IMR-90 (cell line): ENCODE measurements at regions not wholly inside any gene's neighbourhood (a gene's known extent, or its start where the extent isn't known, plus 50 kb on each side); places are given as distances from the start of the nearest gene placed in this dataset.

Source experiments
- ATAC-seq: fragments of 200-7000 bp; cut with Tn5 transposase; 2 replicates; pipeline ENCODE4 v1.9.1; 2020; ENCODE audit warnings: low read depth, mild to moderate bottlenecking, moderate library complexity
- BruUV-seq: library from RNA; stranded (reverse); fragments of 400-500 nt; replicated peaks from 2 replicates; lab custom pipeline; 2021; lab: Mats Ljungman, UMichigan
- CTCF ChIA-PET: fragments of 300-600 bp; formaldehyde crosslinking; extraction: SDS; loops from one replicate; lab custom pipeline; 2021; ENCODE audit warnings: antibody characterized with exemption; lab: Yijun Ruan, JAX
- POLR2A ChIA-PET: fragments of 300-600 bp; sonication (Branson Sonifier 250); formaldehyde crosslinking; loops from one replicate; lab custom pipeline; 2022; ENCODE audit warnings: antibody characterized with exemption; ENCODE audit not compliant: unreplicated experiment; lab: Charles Lee
- DNase-seq: peaks from one replicate; pipeline ENCODE4 v3.0.0; 2013
- H2AFZ ChIP-seq: replicated peaks from 2 replicates; pipeline ENCODE3; 2013; ENCODE audit warnings: low read length, mild to moderate bottlenecking; ENCODE audit not compliant: poor library complexity
- H2AK5ac ChIP-seq: 2 replicates; pipeline ENCODE4 v1.6.1; 2013; ENCODE audit warnings: low read depth, low read length, inconsistent platforms
- H2AK9ac ChIP-seq: replicated peaks from 2 replicates; pipeline ENCODE3; 2013; ENCODE audit warnings: mild to moderate bottlenecking, low read depth, low read length, moderate library complexity; ENCODE audit not compliant: poor library complexity
- H2BK120ac ChIP-seq: 2 replicates; pipeline ENCODE4 v1.6.1; 2013; ENCODE audit warnings: low read depth, low read length, inconsistent platforms
- H2BK15ac ChIP-seq: 3 replicates; pipeline ENCODE4 v1.6.1; 2013; ENCODE audit warnings: low read depth, low read length, inconsistent platforms
- H2BK20ac ChIP-seq: 2 replicates; pipeline ENCODE4 v1.6.1; 2013; ENCODE audit warnings: low read depth, mild to moderate bottlenecking, inconsistent platforms, low read length, moderate library complexity
- H2BK5ac ChIP-seq: 2 replicates; pipeline ENCODE4 v1.6.1; 2013; ENCODE audit warnings: mild to moderate bottlenecking, low read depth, low read length, inconsistent platforms; ENCODE audit not compliant: poor library complexity, severe bottlenecking
- H3K14ac ChIP-seq: replicated peaks from 2 replicates; pipeline ENCODE4 v1.6.1; 2013; ENCODE audit warnings: low read depth, low read length, inconsistent platforms
- H3K18ac ChIP-seq: 2 replicates; pipeline ENCODE4 v1.6.1; 2013; ENCODE audit warnings: low read depth, low read length, control low read depth
- H3K23ac ChIP-seq: 2 replicates; pipeline ENCODE4 v1.6.1; 2013; ENCODE audit warnings: low read depth, low read length, inconsistent platforms
- H3K27ac ChIP-seq: 2 replicates; pipeline ENCODE4 v1.5.1; 2013; ENCODE audit warnings: mild to moderate bottlenecking, control low read depth, low read length; ENCODE audit not compliant: insufficient read depth
- H3K27me3 ChIP-seq: 2 replicates; pipeline ENCODE4 v1.6.1; 2013; ENCODE audit warnings: low read length; ENCODE audit not compliant: control insufficient read depth, insufficient read depth
- H3K36me3 ChIP-seq: 2 replicates; pipeline ENCODE4 v1.6.1; 2013; ENCODE audit warnings: low read length, mixed read lengths; ENCODE audit not compliant: control insufficient read depth, insufficient read depth
- H3K4ac ChIP-seq: 2 replicates; pipeline ENCODE4 v1.6.1; 2013; ENCODE audit warnings: low read depth, low read length, inconsistent platforms
- H3K4me1 ChIP-seq: 2 replicates; pipeline ENCODE4 v1.6.1; 2013; ENCODE audit warnings: low read length, mixed read lengths; ENCODE audit not compliant: control insufficient read depth, insufficient read depth
- H3K4me2 ChIP-seq: 2 replicates; pipeline ENCODE4 v1.6.1; 2013; ENCODE audit warnings: low read depth, mild to moderate bottlenecking, control low read depth, low read length, moderate library complexity
- H3K4me3 ChIP-seq: 2 replicates; pipeline ENCODE4 v1.5.1; 2013; ENCODE audit warnings: low read depth, mild to moderate bottlenecking, control low read depth, low read length, moderate library complexity; ENCODE audit not compliant: insufficient read depth
- H3K56ac ChIP-seq: 2 replicates; pipeline ENCODE4 v1.6.1; 2013; ENCODE audit warnings: low read length, inconsistent platforms; ENCODE audit not compliant: insufficient read depth; ENCODE audit errors: extremely low read depth
- H3K79me1 ChIP-seq, 2 experiments: 2 replicates each; pipeline ENCODE4 v1.6.1; 2013; ENCODE audit warnings: low read length in 2 of 2, inconsistent platforms in 1 of 2, low read depth in 1 of 2
- H3K9ac ChIP-seq: 2 replicates; pipeline ENCODE4 v1.6.1; 2013; ENCODE audit warnings: low read depth, low read length, control low read depth
- H3K9me1 ChIP-seq: 2 replicates; pipeline ENCODE4 v1.6.1; 2013; ENCODE audit warnings: low read length, inconsistent platforms; ENCODE audit not compliant: insufficient read depth
- H3K9me3 ChIP-seq: 2 replicates; pipeline ENCODE4 v1.6.1; 2013; ENCODE audit warnings: low read length; ENCODE audit not compliant: control insufficient read depth, insufficient read depth
- H4K20me1 ChIP-seq: 2 replicates; pipeline ENCODE4 v1.6.1; 2013; ENCODE audit warnings: low read length, inconsistent platforms; ENCODE audit not compliant: insufficient read depth
- H4K5ac ChIP-seq: 2 replicates; pipeline ENCODE4 v1.6.1; 2013; ENCODE audit warnings: mild to moderate bottlenecking, low read depth, low read length, control low read depth
- H4K8ac ChIP-seq, 2 experiments: 2 replicates each; pipeline ENCODE4 v1.6.1; 2013; ENCODE audit warnings: low read depth in 2 of 2, low read length in 2 of 2, control low read depth in 1 of 2, inconsistent platforms in 1 of 2
- H4K91ac ChIP-seq: 2 replicates; pipeline ENCODE4 v1.6.1; 2013; ENCODE audit warnings: low read depth, low read length, inconsistent platforms; ENCODE audit not compliant: insufficient read depth
- BHLHE40 ChIP-seq: fragments of 150-350 bp; IDR thresholded peaks from 2 replicates; pipeline ENCODE4 v1.6.1; 2016; ENCODE audit warnings: mild to moderate bottlenecking, low read depth, low read length
- MAFK ChIP-seq: IDR thresholded peaks from 2 replicates; pipeline ENCODE4 v1.6.1; 2012; ENCODE audit warnings: low read depth, low read length, improper control_type of control experiment
- MAZ ChIP-seq: IDR thresholded peaks from 2 replicates; pipeline ENCODE4 v1.6.1; 2012; ENCODE audit warnings: low read depth, mild to moderate bottlenecking, low read length, improper control_type of control experiment, moderate library complexity, borderline replicate concordance
- POLR2A ChIP-seq: IDR thresholded peaks from 2 replicates; pipeline ENCODE4 v1.6.1; 2012; ENCODE audit warnings: mild to moderate bottlenecking, low read depth, low read length
- RAD21 ChIP-seq: IDR thresholded peaks from 2 replicates; pipeline ENCODE4 v1.6.1; 2012; ENCODE audit warnings: low read length, improper control_type of control experiment
- RCOR1 ChIP-seq: IDR thresholded peaks from 2 replicates; pipeline ENCODE4 v1.6.1; 2012; ENCODE audit warnings: mild to moderate bottlenecking, low read length, improper control_type of control experiment; ENCODE audit not compliant: insufficient replicate concordance
- RFX5 ChIP-seq: IDR thresholded peaks from 2 replicates; pipeline ENCODE4 v1.8.0; 2012; ENCODE audit warnings: low read depth, mild to moderate bottlenecking, low read length, moderate library complexity
- SMC3 ChIP-seq: fragments of 150-350 bp; IDR thresholded peaks from 2 replicates; pipeline ENCODE4 v1.6.1; 2016; ENCODE audit warnings: low read depth, mild to moderate bottlenecking, antibody characterized with exemption, low read length, moderate library complexity
- WGBS, 2 experiments: methylation state at CpG; one replicate each; pipeline versions ENCODE4 v1.1.5 to v1.1.7; 2013; ENCODE audit warnings: missing lambda C conversion rate in 2 of 2; ENCODE audit not compliant: insufficient read length in 1 of 2; ENCODE audit errors: extremely low coverage in 2 of 2; 5-methylcytosine and 5-hydroxymethylcytosine counted together
- dilution Hi-C: fragments of 300-500 bp; cut with HindIII; formaldehyde crosslinking; loops from one replicate; pipeline ENCODE4 v1.14.3; 2018; ENCODE audit warnings: low sequenced_read_pairs; ENCODE audit not compliant: unreplicated experiment
- in situ Hi-C: fragments of 300-500 bp; cut with MboI; formaldehyde crosslinking; loops from 3 replicates; pipeline ENCODE4 v1.14.3; 2019; ENCODE audit warnings: low sequenced_read_pairs, inconsistent platforms, mixed read lengths
- intact Hi-C: fragments of 100-400 bp; cut with micrococcal nuclease; formaldehyde crosslinking; loops from 2 replicates; pipeline ENCODE4 v1.10.0; 2022
- TF ChIP-seq, protein P1 (sequence below): fragments of 150-350 bp; IDR thresholded peaks from 2 replicates; pipeline ENCODE4 v1.6.1; 2016; ENCODE audit warnings: low read depth, mild to moderate bottlenecking, low read length, moderate library complexity, borderline replicate concordance

DNA sequence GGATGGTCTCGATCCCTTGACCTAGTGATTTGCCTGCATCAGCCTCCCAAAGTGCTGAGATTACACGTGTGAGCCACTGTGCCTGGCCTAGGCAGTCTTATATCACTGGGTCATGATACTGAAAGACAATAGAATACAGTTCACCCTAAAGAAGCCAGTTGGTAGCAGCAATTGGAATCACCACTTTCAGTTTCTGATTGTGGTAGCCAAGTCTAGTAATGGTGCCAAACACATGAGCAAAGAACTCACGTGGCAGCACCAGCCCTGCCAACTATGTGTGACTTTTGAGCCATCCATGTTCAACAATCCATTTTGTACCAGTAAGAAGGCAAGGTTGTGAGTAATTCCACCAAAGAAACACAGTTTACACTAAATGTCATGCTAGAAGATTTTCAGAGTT lies 548.4 kb downstream of the KLHL13 start:
- no peak overlapping the region for H4K91ac ChIP-seq
- H3K9me3 ChIP-seq: no peaks in the 10 kb centered on the region
- TF ChIP-seq POLR2A (no peak), MAZ (no peak), MAFK (no peak), RAD21 (no peak), BHLHE40 (no peak), RFX5 (no peak), RCOR1 (no peak), SMC3 (no peak)
- TF ChIP-seq, protein P1, sequence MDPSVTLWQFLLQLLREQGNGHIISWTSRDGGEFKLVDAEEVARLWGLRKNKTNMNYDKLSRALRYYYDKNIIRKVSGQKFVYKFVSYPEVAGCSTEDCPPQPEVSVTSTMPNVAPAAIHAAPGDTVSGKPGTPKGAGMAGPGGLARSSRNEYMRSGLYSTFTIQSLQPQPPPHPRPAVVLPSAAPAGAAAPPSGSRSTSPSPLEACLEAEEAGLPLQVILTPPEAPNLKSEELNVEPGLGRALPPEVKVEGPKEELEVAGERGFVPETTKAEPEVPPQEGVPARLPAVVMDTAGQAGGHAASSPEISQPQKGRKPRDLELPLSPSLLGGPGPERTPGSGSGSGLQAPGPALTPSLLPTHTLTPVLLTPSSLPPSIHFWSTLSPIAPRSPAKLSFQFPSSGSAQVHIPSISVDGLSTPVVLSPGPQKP: no peak
- H2BK15ac ChIP-seq: no peak overlapping the region
- 0% methylated on average over 1 of the region's 3 CpGs; no CpG with 5 or more reads in 1 of the 2 experiments for WGBS, 2 experiments
- no peak overlapping the region for H3K4ac ChIP-seq
- H4K8ac ChIP-seq: no peak overlapping the region
- no peak overlapping the region for H3K9ac ChIP-seq
- ChIA-PET POLR2A (no interaction called here), CTCF (no interaction called here)
- H3K27ac ChIP-seq: no peak overlapping the region
- no peak overlapping the region for H2AFZ ChIP-seq
- no peaks in the 10 kb centered on the region for H3K9me1 ChIP-seq
- H2AK5ac ChIP-seq: no peak overlapping the region
- no TSS peak for BruUV-seq
- no peak overlapping the region for H3K23ac ChIP-seq
- no peaks in the 10 kb centered on the region for H3K4me1 ChIP-seq
- intact Hi-C loops: no loop called here
- no peaks in the 10 kb centered on the region for H3K79me1 ChIP-seq
- in situ Hi-C loops: no loop called here
- H3K4me3 ChIP-seq: no peak overlapping the region
- no peak overlapping the region for H4K5ac ChIP-seq
- DNase-seq (no peak), ATAC-seq (no peak)
- H3K14ac ChIP-seq: no peak overlapping the region
- dilution Hi-C loops: no loop called here
- no peak overlapping the region for H3K18ac ChIP-seq
- H3K4me2 ChIP-seq: no peak overlapping the region
- H3K36me3 ChIP-seq: no peaks in the 10 kb centered on the region
- no peak overlapping the region for H2BK5ac ChIP-seq
- no peak overlapping the region for H3K56ac ChIP-seq
- no peaks in the 10 kb centered on the region for H3K27me3 ChIP-seq
- no peak overlapping the region for H2BK20ac ChIP-seq
- no peak overlapping the region for H2AK9ac ChIP-seq
- no peaks in the 10 kb centered on the region for H4K20me1 ChIP-seq
- H2BK120ac ChIP-seq: no peak overlapping the region
